ENCODE measurements at regions not wholly inside any gene's neighbourhood (a gene's known extent, or its start where the extent isn't known, plus 50 kb on each side); places are given as distances from the start of the nearest gene placed in this dataset.

DNA sequence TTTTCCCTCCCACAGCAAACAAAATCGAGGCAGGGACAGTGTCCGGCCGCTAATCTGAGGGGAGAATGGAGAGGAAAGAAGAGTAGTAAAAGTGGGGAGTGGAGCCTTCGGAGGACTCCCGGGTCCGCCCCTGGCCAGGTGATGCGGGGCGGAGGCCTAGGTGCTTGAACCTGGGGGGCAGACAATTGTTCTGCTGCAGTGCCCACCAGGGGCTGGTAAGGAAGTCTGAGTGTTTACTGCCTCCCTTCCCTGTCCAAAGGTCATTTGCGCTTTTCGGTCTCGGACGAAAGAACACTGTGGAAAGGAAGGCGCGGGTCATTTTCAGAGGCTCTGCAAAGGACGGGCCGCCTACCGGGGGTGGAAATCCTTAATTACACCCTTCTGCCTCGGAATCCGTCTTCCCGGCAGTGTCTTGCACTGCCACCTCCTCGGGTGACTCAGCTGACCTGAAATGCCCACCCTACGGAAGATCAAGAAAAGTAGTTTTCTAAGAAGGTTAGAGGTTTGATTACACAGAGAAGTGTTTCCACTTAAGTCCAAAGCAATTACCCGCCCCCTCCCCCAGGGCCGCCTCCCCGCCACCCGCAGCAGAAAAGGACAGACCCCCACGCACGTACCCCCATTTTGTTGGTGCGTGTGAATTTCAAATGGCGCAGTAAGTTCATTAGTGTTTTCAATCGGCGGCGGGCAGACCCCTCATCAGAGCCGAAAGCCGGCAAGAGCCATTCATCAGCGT is 99.9 kb upstream of the TENM3 start:
- peaks cover 3% of the 10 kb centered on the region for H3K36me3 ChIP-seq (ENCODE audit: insufficient read depth, low read length)
- H3K9me3 ChIP-seq (ENCODE audit: low read length): peaks cover 6% of the 10 kb centered on the region
- H2AFZ ChIP-seq (ENCODE audit: low read depth, low read length): peak overlapping the region; percentile 89

DNA sequence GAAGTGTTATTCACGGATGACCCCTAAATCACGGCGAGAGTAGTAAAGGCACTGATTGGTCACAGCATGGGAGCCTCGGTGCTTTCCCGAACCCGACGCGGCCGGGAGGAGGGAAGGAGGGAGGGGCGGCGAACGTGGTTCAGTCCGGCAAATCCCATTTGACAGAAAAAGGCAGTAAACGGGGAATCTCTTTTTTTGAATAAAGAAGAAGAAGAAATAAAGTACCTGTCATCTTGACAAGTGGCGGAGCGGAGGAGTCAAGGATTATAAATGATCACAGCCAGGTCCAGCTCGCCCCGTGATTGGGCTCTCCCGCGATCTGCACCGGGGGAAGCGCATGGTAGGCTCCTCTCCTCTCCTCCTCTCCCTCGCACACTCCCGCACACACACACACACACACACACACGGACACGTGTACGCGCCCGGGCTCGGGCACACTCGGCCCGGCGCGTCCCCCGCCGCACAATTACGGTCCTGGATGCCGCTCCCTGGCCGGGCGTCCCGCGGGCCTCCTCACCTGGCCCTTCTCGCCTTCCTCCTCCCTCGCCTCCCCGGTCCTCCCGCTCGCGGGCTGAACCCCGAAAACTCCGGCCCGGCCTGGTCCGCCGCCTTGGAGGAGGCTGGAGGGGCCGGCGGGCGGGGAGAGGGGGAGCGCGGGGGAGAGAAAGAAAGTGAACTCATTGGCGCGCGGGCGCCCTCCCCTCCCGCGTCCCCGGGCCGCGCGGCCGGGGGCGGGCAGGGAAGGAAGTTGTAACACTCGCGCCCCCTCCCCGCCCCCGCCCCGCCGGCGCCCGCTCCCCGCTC is 99.2 kb upstream of the TENM3 start:
- Histone ChIP-seq H2AFZ (ENCODE audit: low read depth, low read length) (peak overlapping the region; percentile 89), H3K27me3 (ENCODE audit: insufficient read depth, low read length) (no peaks in the 10 kb centered on the region), H3K4me1 (ENCODE audit: insufficient read depth, low read length) (peaks cover 29% of the 10 kb centered on the region), H3K36me3 (ENCODE audit: insufficient read depth, low read length) (peaks cover 3% of the 10 kb centered on the region), H3K4me3 (ENCODE audit: low read length) (peak overlapping the region; percentile 90), H3K9me3 (ENCODE audit: low read length) (peaks cover 6% of the 10 kb centered on the region)

More for the DNA sequence above, 99.9 kb upstream of the TENM3 start:
- H3K4me1 ChIP-seq (ENCODE audit: insufficient read depth, low read length): peaks cover 32% of the 10 kb centered on the region
- H3K27me3 ChIP-seq (ENCODE audit: insufficient read depth, low read length): no peaks in the 10 kb centered on the region
- peak overlapping the region; percentile 90 for H3K4me3 ChIP-seq (ENCODE audit: low read length)

DNA sequence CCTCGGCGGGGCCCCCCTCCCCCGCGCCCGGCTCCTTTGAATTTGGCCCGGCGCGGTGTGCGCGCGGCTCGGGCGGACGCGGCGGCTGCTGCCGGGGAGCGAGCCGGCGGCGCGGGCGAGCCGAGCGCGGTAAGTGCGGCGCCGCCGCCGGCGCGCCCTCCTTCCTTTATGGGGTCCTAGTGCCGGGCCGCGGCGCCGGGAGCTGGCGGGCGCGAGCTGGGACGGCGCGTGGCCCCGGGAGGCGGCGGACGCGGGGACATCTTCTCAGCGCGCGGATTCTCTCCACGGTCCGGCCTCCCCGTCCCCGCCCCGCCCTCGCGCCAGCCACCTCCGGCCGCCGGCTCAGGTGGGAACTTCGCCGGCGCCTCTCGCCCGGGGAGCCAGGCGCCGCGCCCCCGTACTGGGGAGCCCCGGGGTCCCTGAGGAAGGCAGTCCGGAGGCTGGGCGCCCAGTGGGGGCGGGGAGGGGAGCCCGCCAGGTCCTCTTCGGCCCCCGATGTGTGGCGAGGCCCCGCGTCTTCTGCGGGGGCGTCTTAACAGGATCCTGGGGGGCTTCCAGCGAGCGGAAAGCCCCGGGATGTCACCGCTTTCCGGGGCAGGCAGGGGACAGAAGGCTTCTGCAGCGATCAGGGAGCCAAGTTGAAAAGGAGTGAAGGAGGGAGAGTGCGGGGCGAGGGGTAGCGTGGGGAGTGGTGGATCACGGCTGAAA is 98.4 kb upstream of the TENM3 start:
- Histone ChIP-seq H3K9me3 (ENCODE audit: low read length) (peaks cover 6% of the 10 kb centered on the region), H2AFZ (ENCODE audit: low read depth, low read length) (peak overlapping the region; percentile 60), H3K4me3 (ENCODE audit: low read length) (peak overlapping the region; percentile 90), H3K4me1 (ENCODE audit: insufficient read depth, low read length) (peaks cover 26% of the 10 kb centered on the region), H3K36me3 (ENCODE audit: insufficient read depth, low read length) (peaks cover 3% of the 10 kb centered on the region), H3K27me3 (ENCODE audit: insufficient read depth, low read length) (no peaks in the 10 kb centered on the region)

DNA sequence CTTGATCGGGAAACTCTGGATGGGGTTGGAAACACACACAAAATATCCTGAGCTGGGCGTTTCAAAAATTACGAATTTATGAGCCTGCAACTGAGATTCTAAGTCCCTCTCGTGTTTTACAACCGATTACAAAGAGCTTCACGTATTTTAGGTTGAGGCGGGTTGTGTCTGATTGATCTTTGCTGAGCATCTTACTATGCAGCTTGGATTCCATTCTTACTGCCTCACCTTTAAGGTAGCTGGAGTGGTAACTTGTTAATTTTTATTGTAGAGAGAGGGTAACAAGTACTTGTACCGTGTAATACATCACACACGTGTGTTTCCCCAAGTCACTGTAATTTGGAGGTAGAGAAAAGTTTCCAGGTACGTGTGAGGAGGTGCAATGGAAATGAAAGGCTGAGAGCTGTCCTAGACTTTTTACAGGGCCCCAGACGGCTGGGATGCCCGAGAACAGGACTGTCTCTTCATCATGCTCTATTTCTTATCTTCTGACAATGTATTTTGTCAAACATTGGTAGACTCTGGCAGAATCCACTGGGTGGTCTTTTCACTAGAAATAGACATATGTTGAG is 97.8 kb upstream of the TENM3 start:
- Histone ChIP-seq H3K4me3 (ENCODE audit: low read length) (peak overlapping the region; percentile 90), H2AFZ (ENCODE audit: low read depth, low read length) (peak overlapping the region; percentile 60), H3K4me1 (ENCODE audit: insufficient read depth, low read length) (peaks cover 26% of the 10 kb centered on the region), H3K36me3 (ENCODE audit: insufficient read depth, low read length) (peaks cover 3% of the 10 kb centered on the region), H3K27me3 (ENCODE audit: insufficient read depth, low read length) (no peaks in the 10 kb centered on the region), H3K9me3 (ENCODE audit: low read length) (peaks cover 6% of the 10 kb centered on the region)

DNA sequence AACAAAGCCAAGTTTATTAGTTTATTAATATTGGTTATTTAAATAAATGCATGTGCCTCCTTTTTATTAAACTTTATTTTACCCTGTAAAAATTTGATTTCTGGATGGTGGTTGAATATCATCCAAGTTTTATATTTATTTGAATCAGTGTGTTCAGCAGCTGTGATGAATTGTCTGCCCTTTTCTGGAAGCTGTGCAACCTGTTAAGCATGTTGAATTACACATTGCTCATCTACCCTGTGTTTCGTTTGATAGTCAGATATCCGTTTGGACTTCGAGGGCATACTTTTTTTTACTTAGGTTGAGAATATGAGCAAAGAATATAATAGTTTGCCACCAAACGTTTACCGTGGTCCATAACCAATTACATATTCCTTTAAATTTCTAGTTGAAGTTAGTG is 95.8 kb upstream of the TENM3 start:
- no peaks in the 10 kb centered on the region for H3K27me3 ChIP-seq (ENCODE audit: insufficient read depth, low read length)
- H3K36me3 ChIP-seq (ENCODE audit: insufficient read depth, low read length): no peaks in the 10 kb centered on the region
- H3K4me3 ChIP-seq (ENCODE audit: low read length): peak overlapping the region; percentile 90
- peaks cover 2% of the 10 kb centered on the region for H3K9me3 ChIP-seq (ENCODE audit: low read length)
- no peak overlapping the region for H2AFZ ChIP-seq (ENCODE audit: low read depth, low read length)
- peaks cover 26% of the 10 kb centered on the region for H3K4me1 ChIP-seq (ENCODE audit: insufficient read depth, low read length)

DNA sequence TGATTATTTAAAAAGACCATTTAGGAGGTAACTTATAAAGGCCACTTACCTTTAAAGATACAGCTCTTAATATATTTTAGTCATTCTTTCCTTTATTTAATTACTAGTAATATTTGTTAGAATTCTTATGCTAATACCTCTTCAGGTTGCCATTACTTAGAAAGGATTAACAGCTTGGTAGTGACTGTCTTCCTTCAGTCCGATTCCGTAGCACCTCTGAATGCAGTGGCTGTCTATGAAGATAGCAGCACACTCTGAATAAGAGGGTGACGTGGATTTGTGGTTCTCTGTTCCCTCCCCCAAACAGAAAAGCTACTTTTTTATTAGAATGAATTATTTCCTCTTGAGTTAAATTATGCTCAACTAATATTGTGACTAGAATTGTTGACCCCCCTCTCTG is 92.6 kb upstream of the TENM3 start:
- H3K4me3 ChIP-seq (ENCODE audit: low read length): no peak overlapping the region
- peaks cover 22% of the 10 kb centered on the region for H3K4me1 ChIP-seq (ENCODE audit: insufficient read depth, low read length)
- no peak overlapping the region for H2AFZ ChIP-seq (ENCODE audit: low read depth, low read length)
- H3K36me3 ChIP-seq (ENCODE audit: insufficient read depth, low read length): peaks cover 4% of the 10 kb centered on the region
- H3K9me3 ChIP-seq (ENCODE audit: low read length): peaks cover 4% of the 10 kb centered on the region
- no peaks in the 10 kb centered on the region for H3K27me3 ChIP-seq (ENCODE audit: insufficient read depth, low read length)

DNA sequence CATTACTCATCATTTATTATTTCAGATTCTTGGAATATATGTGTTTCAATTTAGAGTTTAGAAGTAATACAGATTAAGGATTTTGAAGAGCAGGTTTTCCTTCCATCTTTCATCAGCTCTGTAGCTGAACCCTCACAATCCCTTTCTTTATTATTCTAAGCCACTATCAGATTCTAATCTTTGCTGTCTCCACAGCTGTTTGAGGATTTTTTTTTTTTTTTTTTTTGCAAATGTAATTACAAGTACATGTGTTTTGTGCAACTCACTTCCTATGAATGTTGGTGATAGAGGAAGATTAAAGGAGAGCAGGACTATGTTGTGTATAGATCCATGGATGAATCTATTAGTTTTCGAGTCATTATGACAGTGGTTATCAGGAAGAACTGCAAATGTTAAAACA is 87.4 kb upstream of the TENM3 start:
- H3K9me3 ChIP-seq (ENCODE audit: low read length): peaks cover 4% of the 10 kb centered on the region

DNA sequence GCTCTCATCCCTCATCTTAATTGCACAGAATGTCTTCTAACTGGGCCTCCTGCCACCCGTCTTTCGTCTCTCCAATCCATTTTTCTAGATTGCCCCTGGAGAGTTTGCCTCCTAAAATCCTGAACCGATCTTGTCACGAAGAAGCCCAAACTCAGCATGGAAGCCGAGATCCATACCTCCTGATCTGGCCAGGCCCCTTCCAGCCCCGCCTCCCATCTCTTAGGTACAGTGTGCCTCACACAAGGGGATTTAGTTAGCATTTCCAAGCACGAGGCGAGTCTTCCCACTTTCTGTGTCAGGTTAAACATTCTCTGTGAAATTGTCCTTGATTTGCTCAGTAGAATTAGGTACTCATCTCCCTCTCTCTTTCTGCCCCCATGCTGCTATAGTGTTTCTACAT is 80.0 kb upstream of the TENM3 start:
- Histone ChIP-seq H3K4me1 (ENCODE audit: insufficient read depth, low read length) (no peaks in the 10 kb centered on the region), H3K4me3 (ENCODE audit: low read length) (no peak overlapping the region), H3K27me3 (ENCODE audit: insufficient read depth, low read length) (no peaks in the 10 kb centered on the region), H3K9me3 (ENCODE audit: low read length) (peaks cover 16% of the 10 kb centered on the region), H3K36me3 (ENCODE audit: insufficient read depth, low read length) (peaks cover 7% of the 10 kb centered on the region), H2AFZ (ENCODE audit: low read depth, low read length) (no peak overlapping the region)

More for the DNA sequence above, 87.4 kb upstream of the TENM3 start:
- Histone ChIP-seq H3K4me3 (ENCODE audit: low read length) (no peak overlapping the region), H3K4me1 (ENCODE audit: insufficient read depth, low read length) (no peaks in the 10 kb centered on the region), H3K36me3 (ENCODE audit: insufficient read depth, low read length) (peaks cover 9% of the 10 kb centered on the region), H3K27me3 (ENCODE audit: insufficient read depth, low read length) (no peaks in the 10 kb centered on the region), H2AFZ (ENCODE audit: low read depth, low read length) (no peak overlapping the region)

DNA sequence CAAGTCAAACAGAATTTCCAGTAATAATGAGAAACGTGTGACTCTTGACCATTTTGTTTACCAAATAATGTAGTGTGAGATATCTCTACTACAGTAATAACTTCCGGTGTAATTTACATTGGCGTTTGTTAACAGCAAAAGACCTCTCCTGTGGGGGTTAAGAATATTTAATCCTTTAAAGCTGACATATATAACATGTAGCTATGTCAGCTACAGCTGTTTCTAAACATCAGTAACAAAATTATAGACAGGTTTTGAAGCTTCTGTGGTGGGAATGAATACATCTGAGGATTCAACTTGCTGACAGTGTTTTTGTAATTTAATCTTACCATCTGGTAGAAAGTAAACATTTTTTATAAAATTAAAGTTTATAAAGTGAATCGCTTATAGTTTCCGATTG is 73.6 kb upstream of the TENM3 start:
- no peaks in the 10 kb centered on the region for H3K4me1 ChIP-seq (ENCODE audit: insufficient read depth, low read length)
- no peak overlapping the region for H2AFZ ChIP-seq (ENCODE audit: low read depth, low read length)
- no peak overlapping the region for H3K4me3 ChIP-seq (ENCODE audit: low read length)
- no peaks in the 10 kb centered on the region for H3K27me3 ChIP-seq (ENCODE audit: insufficient read depth, low read length)
- H3K36me3 ChIP-seq (ENCODE audit: insufficient read depth, low read length): no peaks in the 10 kb centered on the region
- H3K9me3 ChIP-seq (ENCODE audit: low read length): no peaks in the 10 kb centered on the region

DNA sequence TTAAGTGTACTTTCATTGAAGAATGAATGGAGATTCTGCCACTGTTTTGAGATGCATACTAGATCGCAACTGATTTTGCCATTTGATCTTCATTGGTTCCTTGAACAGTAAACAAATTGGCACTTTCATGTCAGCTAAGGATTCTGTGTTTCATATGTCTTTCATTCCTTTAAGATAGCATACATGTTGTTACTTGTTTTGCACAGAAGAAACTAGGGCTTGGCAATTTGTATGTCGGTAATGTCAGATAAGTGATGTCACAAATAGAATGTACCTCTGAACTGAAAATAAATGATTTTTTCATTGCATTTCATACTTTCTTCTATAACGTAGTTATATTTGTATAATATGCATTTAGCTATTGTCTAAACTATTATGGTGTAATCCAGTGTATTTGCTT is 73.2 kb upstream of the TENM3 start:
- Histone ChIP-seq H3K4me3 (ENCODE audit: low read length) (no peak overlapping the region), H3K9me3 (ENCODE audit: low read length) (no peaks in the 10 kb centered on the region), H3K36me3 (ENCODE audit: insufficient read depth, low read length) (no peaks in the 10 kb centered on the region), H2AFZ (ENCODE audit: low read depth, low read length) (no peak overlapping the region), H3K27me3 (ENCODE audit: insufficient read depth, low read length) (no peaks in the 10 kb centered on the region), H3K4me1 (ENCODE audit: insufficient read depth, low read length) (no peaks in the 10 kb centered on the region)

DNA sequence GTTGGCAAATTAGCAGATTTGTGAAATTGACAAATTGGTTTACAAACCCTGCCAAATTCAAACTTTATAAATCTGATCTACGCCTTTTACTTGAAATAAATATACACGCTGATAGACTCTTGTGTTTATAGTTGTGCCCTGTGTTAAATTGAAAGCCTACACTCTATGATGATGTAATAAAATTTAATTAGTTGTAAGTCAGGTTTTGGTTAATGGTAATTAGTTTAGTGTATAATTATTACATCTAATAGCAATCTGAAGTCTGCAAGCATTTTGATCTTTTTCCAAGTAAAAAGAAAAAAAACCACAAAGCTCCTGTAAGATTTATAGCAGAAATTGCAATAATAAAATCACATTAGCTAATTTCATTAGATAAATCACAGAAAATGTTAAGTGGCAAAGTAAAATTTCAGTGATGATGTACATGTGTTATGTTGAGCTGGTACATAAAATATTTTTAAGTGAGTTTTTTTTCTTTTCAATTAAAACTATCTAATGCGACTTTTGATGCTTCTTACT is 72.7 kb upstream of the TENM3 start:
- H2AFZ ChIP-seq (ENCODE audit: low read depth, low read length): no peak overlapping the region
- no peaks in the 10 kb centered on the region for H3K9me3 ChIP-seq (ENCODE audit: low read length)
- H3K4me3 ChIP-seq (ENCODE audit: low read length): no peak overlapping the region
- no peaks in the 10 kb centered on the region for H3K27me3 ChIP-seq (ENCODE audit: insufficient read depth, low read length)
- no peaks in the 10 kb centered on the region for H3K4me1 ChIP-seq (ENCODE audit: insufficient read depth, low read length)
- H3K36me3 ChIP-seq (ENCODE audit: insufficient read depth, low read length): no peaks in the 10 kb centered on the region

DNA sequence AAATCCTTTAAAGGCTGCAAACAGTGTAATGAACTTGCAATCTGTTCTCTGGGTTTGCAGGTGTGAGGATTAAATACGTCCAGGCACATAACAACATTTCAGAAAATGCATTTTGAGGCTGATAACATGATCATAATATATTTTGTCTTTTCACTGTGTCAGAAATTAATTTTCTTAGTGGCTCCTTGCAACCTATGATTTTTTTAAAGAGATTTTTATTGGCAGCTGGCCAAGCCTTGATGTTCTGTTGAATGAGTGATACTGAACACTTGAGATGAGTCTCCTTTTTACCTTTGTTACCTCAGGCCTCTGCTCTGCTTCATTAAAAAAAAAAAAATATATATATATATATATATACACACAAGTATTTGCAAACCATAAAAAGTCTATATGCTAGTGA is 68.2 kb upstream of the TENM3 start:
- Histone ChIP-seq H3K4me3 (ENCODE audit: low read length) (no peak overlapping the region), H2AFZ (ENCODE audit: low read depth, low read length) (no peak overlapping the region), H3K4me1 (ENCODE audit: insufficient read depth, low read length) (peaks cover 23% of the 10 kb centered on the region), H3K9me3 (ENCODE audit: low read length) (no peaks in the 10 kb centered on the region), H3K36me3 (ENCODE audit: insufficient read depth, low read length) (no peaks in the 10 kb centered on the region), H3K27me3 (ENCODE audit: insufficient read depth, low read length) (no peaks in the 10 kb centered on the region)

Measured in neuron (in vitro differentiated cells).